GM18517 (cell line): ENCODE measurements at regions not wholly inside any gene's neighbourhood (a gene's known extent, or its start where the extent isn't known, plus 50 kb on each side); places are given as distances from the start of the nearest gene placed in this dataset.

Experiments
- ATAC-seq: cut with Tn5 transposase; IDR thresholded peaks from one replicate; pipeline ENCODE4 v1.9.1; 2021; ENCODE audit warnings: mild to moderate bottlenecking, moderate library complexity; ENCODE audit not compliant: unreplicated experiment

GRCh38 chr3:67828486-67829010 lies 174.1 kb upstream of the SUCLG2 start:
- ATAC-seq: no peak

- ATAC-seq: no peak
These were observed 166.7 kb upstream of the SUCLG2 start for GRCh38 chr3:67821135-67821534.

GRCh38 chr3:67819447-67819846 lies 165.0 kb upstream of the SUCLG2 start:
- ATAC-seq: no peak

- no peak for ATAC-seq
These were observed 155.0 kb upstream of the SUCLG2 start for GRCh38 chr3:67809370-67809935.

GRCh38 chr3:67808906-67809305 lies 154.5 kb upstream of the SUCLG2 start:
- no peak for ATAC-seq

GRCh38 chr3:67804578-67804977 lies 150.2 kb upstream of the SUCLG2 start:
- no peak for ATAC-seq

- no peak for ATAC-seq
These were observed 149.7 kb upstream of the SUCLG2 start for GRCh38 chr3:67804089-67804488.

GRCh38 chr3:67798412-67798811 lies 144.0 kb upstream of the SUCLG2 start:
- no peak for ATAC-seq

GRCh38 chr3:67791620-67792019 lies 137.2 kb upstream of the SUCLG2 start:
- ATAC-seq: no peak

- ATAC-seq: peak; percentile 93
These were observed 135.6 kb upstream of the SUCLG2 start for GRCh38 chr3:67790043-67790442.

GRCh38 chr3:67788396-67788795 lies 134.0 kb upstream of the SUCLG2 start:
- ATAC-seq: no peak

- ATAC-seq: no peak
These were observed 129.2 kb upstream of the SUCLG2 start for GRCh38 chr3:67783281-67784250.

GRCh38 chr3:67781871-67782270 lies 127.5 kb upstream of the SUCLG2 start:
- no peak for ATAC-seq

- ATAC-seq: no peak
These were observed 126.8 kb upstream of the SUCLG2 start for GRCh38 chr3:67781218-67781617.

- no peak for ATAC-seq
These were observed 120.3 kb upstream of the SUCLG2 start for GRCh38 chr3:67774676-67775075.

GRCh38 chr3:67765575-67765974 lies 111.2 kb upstream of the SUCLG2 start:
- no peak for ATAC-seq

GRCh38 chr3:67745296-67745695 lies 90.9 kb upstream of the SUCLG2 start:
- ATAC-seq: no peak

GRCh38 chr3:67744699-67745098 lies 90.3 kb upstream of the SUCLG2 start:
- no peak for ATAC-seq

GRCh38 chr3:67739851-67740250 lies 85.4 kb upstream of the SUCLG2 start:
- no peak for ATAC-seq

- no peak for ATAC-seq
These were observed 83.8 kb upstream of the SUCLG2 start for GRCh38 chr3:67737906-67738865.

GRCh38 chr3:67737140-67737539 lies 82.7 kb upstream of the SUCLG2 start:
- no peak for ATAC-seq
